ENCODE measurements at regions not wholly inside any gene's neighbourhood (a gene's known extent, or its start where the extent isn't known, plus 50 kb on each side); places are given as distances from the start of the nearest gene placed in this dataset.

- TF ChIP-seq, protein P1, sequence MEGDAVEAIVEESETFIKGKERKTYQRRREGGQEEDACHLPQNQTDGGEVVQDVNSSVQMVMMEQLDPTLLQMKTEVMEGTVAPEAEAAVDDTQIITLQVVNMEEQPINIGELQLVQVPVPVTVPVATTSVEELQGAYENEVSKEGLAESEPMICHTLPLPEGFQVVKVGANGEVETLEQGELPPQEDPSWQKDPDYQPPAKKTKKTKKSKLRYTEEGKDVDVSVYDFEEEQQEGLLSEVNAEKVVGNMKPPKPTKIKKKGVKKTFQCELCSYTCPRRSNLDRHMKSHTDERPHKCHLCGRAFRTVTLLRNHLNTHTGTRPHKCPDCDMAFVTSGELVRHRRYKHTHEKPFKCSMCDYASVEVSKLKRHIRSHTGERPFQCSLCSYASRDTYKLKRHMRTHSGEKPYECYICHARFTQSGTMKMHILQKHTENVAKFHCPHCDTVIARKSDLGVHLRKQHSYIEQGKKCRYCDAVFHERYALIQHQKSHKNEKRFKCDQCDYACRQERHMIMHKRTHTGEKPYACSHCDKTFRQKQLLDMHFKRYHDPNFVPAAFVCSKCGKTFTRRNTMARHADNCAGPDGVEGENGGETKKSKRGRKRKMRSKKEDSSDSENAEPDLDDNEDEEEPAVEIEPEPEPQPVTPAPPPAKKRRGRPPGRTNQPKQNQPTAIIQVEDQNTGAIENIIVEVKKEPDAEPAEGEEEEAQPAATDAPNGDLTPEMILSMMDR (IDR thresholded peaks at IDR 0.05): no peak
- TF ChIP-seq POLR2A (IDR thresholded peaks at IDR 0.05): no peak
- H3K27ac ChIP-seq: no peak overlapping the region
- no peaks in the 10 kb centered on the region for H3K36me3 ChIP-seq
- no peaks in the 10 kb centered on the region for H3K4me1 ChIP-seq
- no peaks in the 10 kb centered on the region for H3K9me3 ChIP-seq
- intact Hi-C loops (cut with DNase I; ENCODE audit: low total_unique reads): no loop called here
- no peak overlapping the region for H3K4me3 ChIP-seq
- no peak for DNase-seq
- H3K27me3 ChIP-seq: no peaks in the 10 kb centered on the region
Observed at GRCh38 chr18:24868760-24869237, 408.4 kb downstream of the HRH4 start.

- intact Hi-C loops (cut with DNase I; ENCODE audit: low total_unique reads): no loop called here
- Histone ChIP-seq H3K36me3 (no peaks in the 10 kb centered on the region), H3K27me3 (no peaks in the 10 kb centered on the region), H3K4me3 (no peak overlapping the region), H3K9me3 (no peaks in the 10 kb centered on the region), H3K27ac (no peak overlapping the region), H3K4me1 (no peaks in the 10 kb centered on the region)
- DNase-seq: no peak
- no peak for TF ChIP-seq POLR2A (IDR thresholded peaks at IDR 0.05)
- TF ChIP-seq, protein P1 (IDR thresholded peaks at IDR 0.05): no peak
Observed at GRCh38 chr18:24869285-24869684, 408.8 kb downstream of the HRH4 start.

DNA sequence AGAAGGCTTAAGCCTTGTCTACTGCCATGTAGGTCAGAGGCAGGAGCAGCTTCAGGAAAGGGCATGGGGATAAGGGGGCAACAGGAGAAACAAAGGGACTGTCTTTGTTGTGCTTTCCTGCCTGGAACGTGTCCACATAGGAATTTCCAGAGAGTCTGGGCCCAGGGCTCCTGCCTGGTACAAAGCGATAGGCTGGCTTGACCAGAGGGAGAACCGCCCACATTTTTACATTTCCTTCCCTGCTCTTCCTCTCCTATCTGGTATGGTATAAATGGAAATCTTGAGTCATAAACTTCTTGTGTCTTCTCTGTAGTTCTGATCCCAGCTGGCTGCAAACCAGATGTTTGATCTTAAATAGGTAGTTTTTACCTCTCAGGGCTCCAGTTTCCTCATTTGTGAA is 414.8 kb downstream of the HRH4 start:
- intact Hi-C loops (cut with DNase I; ENCODE audit: low total_unique reads): no loop called here
- no peak for DNase-seq
- Histone ChIP-seq H3K27me3 (no peaks in the 10 kb centered on the region), H3K9me3 (no peaks in the 10 kb centered on the region), H3K4me1 (no peaks in the 10 kb centered on the region), H3K27ac (no peak overlapping the region), H3K4me3 (no peak overlapping the region), H3K36me3 (no peaks in the 10 kb centered on the region)
- TF ChIP-seq POLR2A (IDR thresholded peaks at IDR 0.05): no peak
- TF ChIP-seq, protein P1 (IDR thresholded peaks at IDR 0.05): no peak

DNA sequence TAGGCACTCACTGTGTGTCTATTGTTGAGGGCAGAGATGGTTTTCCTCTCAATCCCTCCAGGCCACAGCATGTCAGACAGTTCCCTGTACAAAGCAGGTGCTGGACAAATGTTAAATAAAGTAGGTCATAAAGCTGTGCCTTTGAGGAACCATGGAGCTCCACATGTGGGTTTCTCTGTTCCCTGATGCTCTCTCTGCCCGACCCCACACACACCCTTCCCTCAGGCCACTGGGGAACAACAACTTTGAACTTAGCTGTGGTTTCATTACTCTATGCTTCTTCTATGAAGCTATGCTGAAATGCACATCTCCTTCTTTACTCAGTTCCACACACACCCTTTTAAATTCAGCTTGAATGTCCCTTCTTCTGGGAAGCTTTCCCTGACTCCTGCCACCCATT is 415.3 kb downstream of the HRH4 start:
- no peak for DNase-seq
- no peaks in the 10 kb centered on the region for H3K9me3 ChIP-seq
- no peak overlapping the region for H3K4me3 ChIP-seq
- no peak for TF ChIP-seq POLR2A (IDR thresholded peaks at IDR 0.05)
- TF ChIP-seq, protein P1 (IDR thresholded peaks at IDR 0.05): no peak
- intact Hi-C loops (cut with DNase I; ENCODE audit: low total_unique reads): no loop called here
- H3K4me1 ChIP-seq: no peaks in the 10 kb centered on the region
- H3K27me3 ChIP-seq: no peaks in the 10 kb centered on the region
- no peak overlapping the region for H3K27ac ChIP-seq
- H3K36me3 ChIP-seq: no peaks in the 10 kb centered on the region

DNA sequence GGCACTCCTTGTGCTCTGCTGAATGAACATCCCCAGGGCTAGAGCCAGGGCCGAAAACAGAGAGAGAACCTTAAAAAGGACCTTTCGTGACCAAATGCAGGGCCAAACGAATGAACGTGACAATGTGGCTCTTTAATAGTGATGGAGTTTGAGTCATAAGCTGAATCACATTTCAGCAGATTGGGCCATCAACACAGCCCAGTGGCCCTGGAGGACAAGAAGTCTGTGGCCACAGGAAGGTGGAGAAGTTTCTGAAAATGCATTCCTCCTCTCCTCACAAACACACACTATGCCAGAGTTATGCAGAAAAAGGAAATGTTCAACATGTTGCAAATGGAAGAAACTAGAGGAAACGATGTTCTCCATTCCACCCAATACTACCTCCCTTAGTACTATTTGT is 415.8 kb downstream of the HRH4 start:
- H3K27me3 ChIP-seq: no peaks in the 10 kb centered on the region
- intact Hi-C loops (cut with DNase I; ENCODE audit: low total_unique reads): no loop called here
- no peak for DNase-seq
- H3K36me3 ChIP-seq: no peaks in the 10 kb centered on the region
- H3K4me3 ChIP-seq: no peak overlapping the region
- TF ChIP-seq, protein P1 (IDR thresholded peaks at IDR 0.05): no peak
- no peak for TF ChIP-seq POLR2A (IDR thresholded peaks at IDR 0.05)
- H3K27ac ChIP-seq: no peak overlapping the region
- H3K9me3 ChIP-seq: no peaks in the 10 kb centered on the region
- no peaks in the 10 kb centered on the region for H3K4me1 ChIP-seq

Measured in uterus (tissue), 3 donors.